HEK293 (cell line): ENCODE measurements at regions not wholly inside any gene's neighbourhood (a gene's known extent, or its start where the extent isn't known, plus 50 kb on each side); places are given as distances from the start of the nearest gene placed in this dataset.

ENCODE experiments used
- ZBTB21 ChIP-seq: fragments of 450-650 bp; formaldehyde crosslinking; IDR thresholded peaks from 2 replicates; pipeline ENCODE4 v1.5.1; 2017; ENCODE audit warnings: missing biosample characterization, missing genetic modification characterization
- ZEB2 ChIP-seq: fragments of 450-650 bp; formaldehyde crosslinking; IDR thresholded peaks from 2 replicates; pipeline ENCODE4 v1.5.1; 2016; ENCODE audit warnings: missing biosample characterization, missing genetic modification characterization
- ZNF146 ChIP-seq: fragments of 450-650 bp; formaldehyde crosslinking; IDR thresholded peaks from 2 replicates; pipeline ENCODE4 v1.5.1; 2016; ENCODE audit warnings: missing biosample characterization, missing genetic modification characterization
- ZNF324 ChIP-seq: fragments of 450-650 bp; formaldehyde crosslinking; IDR thresholded peaks from 2 replicates; pipeline ENCODE4 v1.5.1; 2016; ENCODE audit warnings: missing biosample characterization, missing genetic modification characterization
- ZNF561 ChIP-seq: fragments of 450-650 bp; IDR thresholded peaks from 2 replicates; pipeline ENCODE4 v1.5.1; 2018; ENCODE audit warnings: missing biosample characterization, missing genetic modification characterization, borderline replicate concordance
- ZNF791 ChIP-seq: fragments of 450-650 bp; formaldehyde crosslinking; IDR thresholded peaks from 2 replicates; pipeline ENCODE4 v1.5.1; 2016; ENCODE audit warnings: missing biosample characterization, missing genetic modification characterization
- TF ChIP-seq, protein P1 (sequence below): fragments of 450-650 bp; formaldehyde crosslinking; IDR thresholded peaks from 2 replicates; pipeline ENCODE4 v1.5.1; 2016; ENCODE audit warnings: missing biosample characterization, missing genetic modification characterization

DNA sequence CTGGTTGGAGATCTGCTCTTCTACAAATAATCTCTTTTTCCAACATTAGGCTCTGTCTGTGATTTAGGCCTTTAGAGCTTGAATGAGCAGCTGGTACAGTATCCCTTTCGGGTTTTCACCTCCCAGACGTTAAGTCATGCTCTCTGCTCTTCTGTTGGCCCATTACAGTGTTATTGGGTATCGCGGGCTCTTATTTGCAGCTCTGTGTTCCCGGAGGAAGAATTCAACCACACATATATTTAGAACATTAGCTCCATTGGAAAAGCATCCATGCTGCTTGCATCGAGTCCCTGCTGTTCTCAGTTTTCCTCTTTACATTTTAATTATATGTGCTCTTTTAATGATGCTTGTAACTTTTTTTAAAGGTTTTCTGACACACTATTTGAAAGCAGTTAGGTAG, 278.0 kb upstream of the ADCY2 start:
- no peak for TF ChIP-seq ZEB2 (tag by site-specific recombination)
- no peak for TF ChIP-seq ZBTB21 (tag by site-specific recombination)
- TF ChIP-seq, protein P1, sequence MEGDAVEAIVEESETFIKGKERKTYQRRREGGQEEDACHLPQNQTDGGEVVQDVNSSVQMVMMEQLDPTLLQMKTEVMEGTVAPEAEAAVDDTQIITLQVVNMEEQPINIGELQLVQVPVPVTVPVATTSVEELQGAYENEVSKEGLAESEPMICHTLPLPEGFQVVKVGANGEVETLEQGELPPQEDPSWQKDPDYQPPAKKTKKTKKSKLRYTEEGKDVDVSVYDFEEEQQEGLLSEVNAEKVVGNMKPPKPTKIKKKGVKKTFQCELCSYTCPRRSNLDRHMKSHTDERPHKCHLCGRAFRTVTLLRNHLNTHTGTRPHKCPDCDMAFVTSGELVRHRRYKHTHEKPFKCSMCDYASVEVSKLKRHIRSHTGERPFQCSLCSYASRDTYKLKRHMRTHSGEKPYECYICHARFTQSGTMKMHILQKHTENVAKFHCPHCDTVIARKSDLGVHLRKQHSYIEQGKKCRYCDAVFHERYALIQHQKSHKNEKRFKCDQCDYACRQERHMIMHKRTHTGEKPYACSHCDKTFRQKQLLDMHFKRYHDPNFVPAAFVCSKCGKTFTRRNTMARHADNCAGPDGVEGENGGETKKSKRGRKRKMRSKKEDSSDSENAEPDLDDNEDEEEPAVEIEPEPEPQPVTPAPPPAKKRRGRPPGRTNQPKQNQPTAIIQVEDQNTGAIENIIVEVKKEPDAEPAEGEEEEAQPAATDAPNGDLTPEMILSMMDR (tag by site-specific recombination), result no peak
- TF ChIP-seq ZNF561, result no peak
- TF ChIP-seq ZNF791 (tag by site-specific recombination), result no peak
- TF ChIP-seq ZNF146 (tag by site-specific recombination), result no peak
- TF ChIP-seq ZNF324 (tag by site-specific recombination), result no peak
